GM19193 (cell line): ENCODE measurements at regions not wholly inside any gene's neighbourhood (a gene's known extent, or its start where the extent isn't known, plus 50 kb on each side); places are given as distances from the start of the nearest gene placed in this dataset.

Experiments used
- POLR2A ChIP-seq: IDR thresholded peaks from 4 replicates; pipeline ENCODE4 v1.6.1; 2011; ENCODE audit not compliant: insufficient read depth, insufficient read length; ENCODE audit errors: extremely low read depth

DNA sequence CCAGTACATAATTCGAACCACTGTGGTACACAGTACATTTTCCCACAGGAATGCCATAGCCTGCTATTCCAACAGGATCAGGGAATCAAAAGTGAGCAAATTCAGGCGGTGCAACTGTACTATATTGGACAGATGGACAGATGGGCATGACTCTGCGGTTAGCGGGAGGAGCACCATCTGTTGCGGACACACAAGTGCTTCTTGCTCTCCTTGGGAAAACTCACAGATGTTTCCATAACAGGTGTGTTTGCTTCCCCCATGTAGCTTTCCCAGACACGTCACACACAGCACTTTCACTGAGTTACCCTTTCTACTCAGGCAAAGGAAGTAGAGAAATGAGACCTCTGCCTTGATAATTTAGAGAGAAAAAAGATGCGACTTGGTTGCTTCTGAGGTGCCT is 325.1 kb upstream of the THBS1 start:
- no peak for TF ChIP-seq POLR2A

DNA sequence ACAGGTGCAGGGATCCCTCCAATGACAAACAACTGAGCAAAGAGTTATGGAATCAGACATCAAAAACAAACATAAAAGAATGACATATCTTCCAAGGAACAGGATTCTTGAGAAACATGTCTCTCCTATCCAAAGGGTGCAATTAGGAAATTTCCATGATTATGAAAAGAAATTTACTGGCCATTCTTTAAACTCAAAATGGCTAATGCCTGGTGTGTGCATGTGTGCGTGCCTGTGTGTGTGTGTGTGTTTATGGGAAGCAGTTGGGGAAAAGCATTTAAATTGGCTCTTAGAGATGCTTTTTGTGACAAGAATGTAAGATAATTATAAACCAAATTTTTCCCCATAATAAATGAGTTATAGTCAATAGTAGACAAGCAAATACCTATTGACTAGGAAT is 320.5 kb upstream of the THBS1 start:
- TF ChIP-seq POLR2A: no peak

DNA sequence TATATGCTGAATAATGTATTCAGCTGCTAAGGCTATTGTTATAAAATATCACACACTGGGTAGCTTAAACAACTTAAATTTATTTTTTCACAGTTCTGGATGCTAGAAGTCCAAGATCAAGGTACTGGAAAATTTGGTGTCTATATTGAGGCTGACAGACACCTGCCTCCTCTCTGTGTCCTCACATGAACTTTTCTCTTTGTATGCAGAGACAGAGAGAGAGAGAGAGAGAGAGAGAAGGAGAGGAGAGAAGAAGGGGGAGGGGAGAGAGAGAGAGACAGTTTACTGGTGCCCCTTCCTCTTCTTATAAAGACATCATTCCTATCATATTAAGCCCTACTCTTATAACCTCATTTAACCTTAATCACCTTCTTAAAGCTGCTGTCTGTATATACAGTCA is 320.1 kb upstream of the THBS1 start:
- TF ChIP-seq POLR2A: no peak

DNA sequence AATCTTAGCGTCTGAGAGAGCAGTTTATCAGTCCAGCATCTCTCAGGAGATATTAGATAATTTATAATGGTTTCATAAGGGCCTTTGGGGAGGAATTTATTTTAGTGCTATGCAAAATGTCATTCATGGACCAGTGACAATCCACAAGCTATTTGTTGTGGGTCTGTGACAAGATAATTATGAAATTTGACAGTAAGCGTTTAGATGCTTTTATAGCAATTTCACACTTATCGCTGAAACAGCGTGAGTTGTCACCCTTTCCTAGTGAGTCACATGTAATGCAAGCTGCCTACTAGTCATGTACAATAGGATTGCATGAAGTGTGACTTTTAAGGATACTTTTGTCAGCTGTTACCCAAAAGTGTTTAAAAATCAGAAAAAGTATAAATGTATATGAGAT is 315.6 kb upstream of the THBS1 start:
- no peak for TF ChIP-seq POLR2A

DNA sequence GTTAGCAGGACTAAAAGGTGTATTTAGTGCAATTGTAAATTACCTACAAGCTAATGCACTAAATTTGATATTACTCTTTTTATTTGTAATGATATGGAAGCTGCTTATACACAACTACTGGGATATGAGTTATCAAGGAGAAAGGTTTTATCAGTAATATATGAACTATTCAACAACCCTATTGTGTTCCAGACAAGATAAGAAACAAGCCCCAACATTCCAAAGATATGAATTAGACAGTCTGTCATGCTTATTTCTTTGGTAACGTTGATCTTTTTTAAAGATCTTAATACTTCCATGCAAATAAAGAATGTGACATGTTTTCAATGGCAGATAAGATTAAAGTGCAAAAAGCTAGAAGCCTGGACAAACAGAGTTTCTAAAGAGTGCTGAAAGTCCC is 314.0 kb upstream of the THBS1 start:
- TF ChIP-seq POLR2A: no peak

DNA sequence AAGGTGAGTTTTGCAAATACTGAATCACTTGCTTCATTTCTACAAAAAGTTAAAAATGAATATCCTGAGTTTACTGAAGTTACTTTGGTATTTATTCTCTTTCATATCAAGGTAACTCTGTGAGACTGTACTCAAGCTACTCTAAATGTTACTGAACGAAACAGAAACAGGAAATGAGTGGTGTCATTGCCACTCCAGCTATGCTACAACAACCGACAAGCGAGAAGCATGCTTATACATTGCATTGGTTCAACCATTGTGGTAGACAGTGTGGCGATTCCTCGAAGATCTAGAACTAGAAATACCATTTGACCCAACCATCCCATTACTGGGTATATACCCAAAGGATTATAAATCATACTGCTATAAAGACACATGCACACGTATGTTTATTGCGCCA is 313.2 kb upstream of the THBS1 start:
- TF ChIP-seq POLR2A: no peak

DNA sequence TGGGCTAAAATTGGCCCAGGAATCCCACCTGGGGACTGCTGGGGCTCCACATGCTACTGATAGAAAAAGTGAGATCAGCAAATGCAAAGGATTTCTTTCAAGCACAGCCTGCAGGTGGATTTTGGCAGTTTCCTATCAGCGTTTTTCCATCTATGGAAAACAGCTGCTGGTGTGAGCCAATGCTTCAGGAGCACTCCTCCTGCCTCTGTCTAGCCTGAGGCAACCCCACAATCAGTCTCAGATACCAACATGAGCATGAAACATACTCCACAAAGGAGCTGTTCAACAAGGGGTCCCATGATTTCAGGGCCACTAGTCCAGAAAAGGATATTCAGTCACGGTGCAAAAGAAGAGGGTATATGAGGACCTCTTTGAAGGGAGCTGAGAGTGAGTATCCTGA is 311.5 kb upstream of the THBS1 start:
- TF ChIP-seq POLR2A: no peak

DNA sequence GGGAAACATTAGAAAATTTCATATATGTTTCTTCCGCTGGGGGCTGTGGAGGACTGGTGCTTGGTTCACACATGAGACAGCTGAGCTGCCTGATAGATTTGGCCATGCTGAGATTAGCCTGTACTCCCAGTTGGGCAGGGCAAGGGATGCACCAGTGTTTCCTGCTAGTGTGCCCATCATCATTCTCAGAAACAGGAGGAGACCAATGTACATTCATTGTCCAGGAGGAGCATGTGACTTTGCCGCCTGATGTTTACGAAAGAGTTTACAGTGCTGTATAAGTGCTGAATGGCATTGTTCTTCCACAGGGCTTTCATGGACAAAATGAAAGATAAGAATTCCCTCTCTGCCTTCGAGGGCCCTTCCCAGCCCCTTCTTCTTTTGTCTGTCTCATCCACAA is 311.1 kb upstream of the THBS1 start:
- no peak for TF ChIP-seq POLR2A

DNA sequence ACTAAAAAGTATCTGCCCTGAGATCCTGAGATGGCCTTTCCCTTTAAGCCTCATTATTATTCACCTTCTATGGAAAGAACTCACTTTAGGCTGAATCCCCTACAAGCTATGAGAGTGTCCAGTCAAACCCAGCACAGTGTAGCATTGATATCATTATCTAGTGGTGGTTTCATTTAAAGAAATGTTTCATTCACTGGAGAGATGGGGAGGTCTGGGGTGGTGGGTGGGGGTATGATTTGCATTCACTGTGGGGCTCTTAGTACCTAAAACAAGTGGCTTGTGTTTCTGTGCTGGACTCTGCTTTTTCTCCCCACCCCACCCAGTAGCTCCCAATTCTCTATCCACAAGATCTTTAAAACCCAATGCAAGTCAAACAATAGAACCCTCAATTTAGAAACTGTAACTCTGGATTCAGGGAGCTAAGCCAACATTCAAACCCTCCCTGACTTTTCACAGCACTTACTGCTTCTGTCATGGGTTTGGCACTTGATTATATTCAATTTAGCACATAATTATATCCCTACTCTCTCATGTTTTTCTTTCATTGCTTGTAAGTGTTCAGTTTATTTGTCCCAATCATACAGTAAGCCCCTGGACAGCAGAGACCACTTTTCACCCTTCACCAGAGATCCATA is 310.5 kb upstream of the THBS1 start:
- TF ChIP-seq POLR2A: no peak

DNA sequence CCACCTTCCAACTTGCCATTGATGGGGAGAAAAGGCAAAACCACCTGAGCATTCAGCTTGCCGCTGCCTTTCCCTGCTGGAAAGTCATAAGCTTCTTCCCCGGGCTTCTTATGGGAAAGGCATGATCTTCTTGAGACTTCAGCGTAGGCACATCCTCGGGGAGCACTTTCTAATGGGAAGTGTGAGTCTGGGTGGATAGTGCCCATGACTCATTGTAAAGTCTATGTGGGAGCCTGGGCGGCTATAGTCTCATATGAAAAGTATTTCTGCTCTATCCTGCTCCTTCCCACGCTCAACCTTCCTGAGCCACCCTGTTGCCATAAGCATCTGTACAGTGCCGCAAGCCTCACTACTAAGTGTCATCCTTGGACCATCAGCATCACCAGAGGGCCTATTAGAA is 309.9 kb upstream of the THBS1 start:
- TF ChIP-seq POLR2A: no peak

DNA sequence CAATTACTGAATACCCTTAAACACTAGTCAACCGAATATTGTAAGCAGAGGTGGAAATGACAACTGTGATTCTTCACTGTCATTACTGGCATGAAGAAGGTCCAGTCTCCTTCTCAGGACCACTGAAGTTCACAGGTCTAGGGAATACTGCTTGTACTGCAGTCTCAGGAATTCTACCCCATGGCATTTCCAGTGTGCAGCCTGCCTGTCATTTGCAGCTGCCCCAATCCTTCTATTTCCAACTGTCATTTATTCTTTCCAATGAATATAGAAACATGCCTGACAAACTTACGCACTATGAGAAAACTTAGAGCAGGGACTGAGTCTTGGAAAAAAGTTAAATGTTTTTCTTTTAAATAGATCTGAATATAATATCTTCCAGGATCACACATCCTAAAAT is 308.0 kb upstream of the THBS1 start:
- no peak for TF ChIP-seq POLR2A

DNA sequence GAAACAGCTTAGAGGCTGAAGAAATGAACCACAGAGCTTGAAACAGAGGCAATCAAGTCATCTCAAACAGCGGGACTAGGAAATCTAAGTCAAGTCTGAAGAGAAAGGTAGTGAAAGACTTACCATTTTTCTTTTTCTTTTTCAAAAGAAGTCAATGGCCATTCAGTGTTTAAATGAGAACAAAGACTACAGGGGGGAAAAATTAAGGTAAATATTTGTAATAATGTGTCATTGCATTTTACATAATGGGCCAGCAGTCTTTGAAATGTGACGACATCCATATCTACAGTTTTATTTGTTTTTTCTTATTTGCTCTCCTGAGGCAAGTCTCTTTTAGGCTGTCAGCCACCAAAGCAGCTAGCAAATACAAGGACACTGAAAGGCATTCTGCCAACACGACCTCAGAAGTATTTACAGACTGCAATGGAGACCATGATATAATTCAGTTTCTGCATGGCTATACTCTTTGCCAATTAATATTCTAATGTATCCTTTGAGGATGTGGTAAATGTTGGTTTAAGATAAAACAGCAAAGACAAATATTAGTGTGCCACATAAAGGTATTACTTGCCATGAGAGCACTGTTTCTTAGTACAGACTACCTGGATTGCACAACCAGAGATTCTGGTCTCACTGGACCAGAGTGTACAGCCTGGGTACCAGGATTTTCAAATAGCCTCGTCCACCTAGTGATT is 307.0 kb upstream of the THBS1 start:
- no peak for TF ChIP-seq POLR2A

DNA sequence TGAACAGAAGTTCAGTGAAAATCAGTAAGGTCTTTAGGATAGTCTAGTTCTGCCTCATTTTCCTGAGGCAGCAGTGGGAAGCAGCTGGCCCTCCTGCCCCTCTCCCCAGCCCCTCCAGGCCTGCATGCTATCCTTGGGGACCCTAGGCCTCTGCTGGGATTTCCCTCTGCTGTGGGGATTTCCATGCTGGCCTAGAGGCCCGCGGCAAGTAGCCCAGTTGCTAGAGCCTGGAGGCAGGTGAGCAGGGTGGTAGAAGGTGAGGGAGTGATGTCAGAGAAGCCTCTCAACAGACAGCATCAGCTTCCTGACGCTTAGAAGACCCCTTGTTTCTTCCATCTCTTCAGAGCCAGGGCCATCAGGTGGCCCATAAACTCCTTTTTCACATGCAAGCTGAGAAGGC is 305.8 kb upstream of the THBS1 start:
- no peak for TF ChIP-seq POLR2A

DNA sequence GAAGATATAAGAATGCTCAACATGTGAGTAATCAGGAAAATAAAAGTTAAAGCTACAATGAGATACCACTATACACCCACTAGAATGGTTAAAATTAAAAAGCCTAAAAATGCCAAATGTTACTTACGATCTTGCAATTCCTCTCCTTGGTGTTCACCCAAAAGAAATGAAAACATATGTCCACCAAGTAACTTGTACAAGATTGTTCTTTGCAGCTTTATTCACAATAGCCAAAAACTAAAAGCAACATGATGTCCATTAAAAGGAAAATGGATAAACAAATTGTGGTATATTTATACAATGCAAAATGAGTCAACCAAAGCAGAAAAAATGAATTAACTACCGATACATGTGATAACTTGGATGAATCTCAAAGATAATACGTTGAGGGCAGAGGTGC is 301.6 kb upstream of the THBS1 start:
- TF ChIP-seq POLR2A: no peak

DNA sequence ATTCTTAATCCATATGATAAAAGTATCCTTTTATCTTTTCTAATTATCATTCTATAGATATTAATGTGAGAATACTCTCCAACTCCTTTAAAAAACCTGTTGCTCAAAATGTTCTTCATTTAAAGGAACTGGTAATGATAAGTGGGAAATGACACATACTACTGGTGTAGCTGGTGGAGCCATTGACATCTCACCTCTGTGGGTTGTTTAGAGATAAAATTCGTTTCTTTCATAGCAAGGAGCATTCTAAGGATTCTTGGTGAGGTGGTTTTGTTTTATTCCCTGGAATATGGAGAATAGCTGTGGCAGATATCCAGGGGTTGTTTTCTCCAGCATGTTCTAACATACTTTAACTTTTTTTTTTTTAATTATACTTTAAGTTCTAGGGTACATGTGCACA is 299.8 kb upstream of the THBS1 start:
- no peak for TF ChIP-seq POLR2A

DNA sequence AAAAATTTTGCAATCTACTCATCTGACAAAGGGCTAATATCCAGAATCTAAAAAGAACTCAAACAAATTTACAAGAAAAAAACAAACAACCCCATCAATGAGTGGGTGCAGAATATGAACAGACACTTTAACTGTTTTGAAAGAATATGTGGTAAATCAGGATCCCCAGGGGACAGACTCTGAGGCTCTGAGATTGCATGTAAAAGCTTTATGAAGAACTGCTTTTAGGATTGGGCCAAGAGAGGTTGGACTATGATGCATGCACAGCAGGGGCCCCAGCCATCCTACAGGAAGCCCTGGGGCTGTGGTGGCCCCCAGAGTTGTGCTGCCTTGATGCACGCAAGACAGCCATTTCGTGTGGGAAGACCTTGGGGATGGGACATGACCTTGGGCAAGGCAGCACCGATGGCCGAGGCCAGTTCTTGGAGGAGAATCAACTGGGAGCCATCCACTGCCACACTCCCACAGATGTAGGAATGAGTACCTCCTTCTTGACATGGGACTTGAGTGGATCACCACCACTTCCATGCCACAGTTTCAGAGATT is 298.1 kb upstream of the THBS1 start:
- TF ChIP-seq POLR2A: no peak
